GM12865 (cell line): ENCODE measurements at regions not wholly inside any gene's neighbourhood (a gene's known extent, or its start where the extent isn't known, plus 50 kb on each side); places are given as distances from the start of the nearest gene placed in this dataset.

Experiments used
- DNase-seq: peaks from one replicate; pipeline ENCODE4 v3.0.0; 2010; ENCODE audit warnings: low read depth
- H3K4me3 ChIP-seq: 2 replicates; pipeline ENCODE4 v1.5.1; 2011; ENCODE audit warnings: mild to moderate bottlenecking, low read depth, low read length, control low read depth
- CTCF ChIP-seq: IDR thresholded peaks from 2 replicates; pipeline ENCODE4 v1.5.1; 2011; ENCODE audit warnings: low read length, control low read depth, low read depth, inconsistent platforms; ENCODE audit not compliant: insufficient read depth; ENCODE audit errors: missing control alignments

GRCh38 chr5:87944553-87945285, 323.9 kb downstream of the TMEM161B start:
- no peak overlapping the region for H3K4me3 ChIP-seq
- no peak for TF ChIP-seq CTCF
- no peak for DNase-seq

DNA sequence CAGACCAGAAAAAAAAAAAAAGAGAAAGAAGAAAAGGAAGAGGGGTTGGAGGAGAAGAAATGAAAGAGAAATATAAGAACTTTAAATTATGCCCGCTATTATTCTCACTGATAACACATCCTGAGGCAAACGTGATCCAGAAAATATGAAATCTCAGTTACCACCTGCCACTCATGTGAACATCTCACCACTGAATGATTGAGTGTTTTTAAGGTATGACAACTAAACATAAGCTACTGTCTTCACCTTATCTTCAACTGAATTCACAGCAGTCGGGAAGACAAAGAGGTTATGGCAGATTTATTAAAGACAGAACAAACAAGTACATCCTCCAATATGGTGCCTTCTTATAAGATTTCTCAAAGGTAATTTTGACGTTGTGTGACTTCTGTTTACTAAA, 327.9 kb downstream of the TMEM161B start:
- no peak overlapping the region for H3K4me3 ChIP-seq
- TF ChIP-seq CTCF: no peak

GRCh38 chr5:87936667-87937066, 332.0 kb downstream of the TMEM161B start:
- H3K4me3 ChIP-seq: no peak overlapping the region
- TF ChIP-seq CTCF: no peak
- DNase-seq: no peak

More for the DNA sequence above, 327.9 kb downstream of the TMEM161B start:
- no peak for DNase-seq

DNA sequence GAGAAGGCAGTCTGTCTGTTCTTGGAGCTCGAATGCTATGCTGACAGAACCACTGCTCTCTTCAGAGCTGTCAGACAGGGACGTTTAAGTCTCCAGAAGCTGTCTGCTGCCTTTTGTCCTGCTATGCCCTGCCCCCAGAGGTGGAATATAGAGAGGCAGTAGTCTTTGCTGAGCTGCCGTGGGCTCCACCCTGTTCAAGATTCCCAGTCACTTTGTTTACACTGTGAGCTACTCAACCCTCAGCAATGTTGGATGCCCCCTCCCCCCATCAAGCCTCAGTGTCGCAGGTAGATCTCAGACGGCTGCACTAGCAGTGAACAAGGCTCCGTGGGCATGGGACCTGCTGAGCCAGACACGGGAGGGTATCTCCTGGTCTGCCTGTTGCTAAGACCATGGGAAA, 344.2 kb downstream of the TMEM161B start:
- no peak overlapping the region for H3K4me3 ChIP-seq
- no peak for TF ChIP-seq CTCF
- DNase-seq: no peak

- TF ChIP-seq CTCF: no peak
- no peak for DNase-seq
- H3K4me3 ChIP-seq: no peak overlapping the region
Measured at GRCh38 chr5:87916320-87916719, 352.3 kb downstream of the TMEM161B start.

DNA sequence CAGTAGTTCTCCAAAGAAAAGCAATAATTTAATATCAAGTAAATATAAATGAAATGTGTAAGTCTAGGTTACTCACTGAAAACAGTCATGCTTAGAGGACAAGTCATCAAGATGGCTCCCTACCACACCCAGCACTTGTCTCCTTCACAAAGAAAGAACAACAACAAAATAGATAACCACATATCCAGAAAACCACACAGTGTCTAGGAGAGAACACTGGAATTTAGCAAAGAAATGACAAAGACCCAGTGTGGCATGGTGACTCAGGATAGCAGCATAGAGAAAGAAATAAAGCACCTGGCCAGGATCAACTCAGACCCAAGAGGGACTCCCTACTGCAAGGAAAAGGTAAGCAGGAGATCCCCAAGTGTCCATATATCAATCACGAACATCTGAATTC, 356.2 kb downstream of the TMEM161B start:
- no peak overlapping the region for H3K4me3 ChIP-seq
- no peak for TF ChIP-seq CTCF
- DNase-seq: no peak

DNA sequence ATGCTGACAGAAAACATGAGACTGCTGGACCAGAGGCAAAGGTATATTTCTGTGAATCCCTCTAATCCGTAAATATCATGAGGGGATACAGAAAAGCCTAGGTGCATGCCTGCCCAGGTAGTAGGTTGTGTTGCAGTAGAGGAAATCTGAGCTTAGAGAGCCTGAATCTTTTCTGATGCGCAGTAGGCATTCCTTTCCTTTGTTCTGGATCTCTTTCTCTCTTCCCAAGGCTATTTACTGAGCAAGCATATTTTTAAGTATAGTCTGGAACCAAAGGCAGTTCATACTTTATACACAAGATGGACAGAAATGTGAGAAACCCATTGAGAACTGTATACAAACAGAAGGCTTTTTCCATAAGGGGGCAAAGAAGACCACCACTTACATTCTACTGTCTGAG, 359.3 kb downstream of the TMEM161B start:
- no peak overlapping the region for H3K4me3 ChIP-seq
- no peak for TF ChIP-seq CTCF
- no peak for DNase-seq
